MCF 10A (cell line): ENCODE measurements at regions not wholly inside any gene's neighbourhood (a gene's known extent, or its start where the extent isn't known, plus 50 kb on each side); places are given as distances from the start of the nearest gene placed in this dataset.

Experiments used
- BruUV-seq: library from RNA; stranded (reverse); fragments of 400-500 nt; replicated peaks from 2 replicates; lab custom pipeline; 2021; lab: Mats Ljungman, UMichigan
- CTCF ChIA-PET: fragments of 300-600 bp; sonication (Branson Sonifier 250); formaldehyde crosslinking; extraction: SDS; loops from one replicate; lab custom pipeline; 2021; ENCODE audit warnings: antibody characterized with exemption, inconsistent platforms; lab: Yijun Ruan, JAX
- POLR2A ChIA-PET: fragments of 300-600, 350-650 bp; sonication (Branson Sonifier 250); formaldehyde crosslinking; extraction: SDS; loops from one replicate; lab custom pipeline; 2020; ENCODE audit warnings: antibody characterized with exemption, inconsistent platforms; lab: Yijun Ruan, JAX
- DNase-seq: peaks from one replicate; pipeline ENCODE4 v3.0.0-alpha.2; 2018; ENCODE audit not compliant: unreplicated experiment
- H3K27ac Mint-ChIP-seq: one replicate; pipeline ENCODE4 v1.8.0; 2022; ENCODE audit warnings: mild to moderate bottlenecking, low read depth, mixed read lengths; ENCODE audit not compliant: unreplicated experiment
- H3K27me3 Mint-ChIP-seq: one replicate; pipeline ENCODE4 v1.8.0; 2022; ENCODE audit warnings: mixed read lengths; ENCODE audit not compliant: insufficient read depth, unreplicated experiment
- H3K36me3 Mint-ChIP-seq: one replicate; pipeline ENCODE4 v1.8.0; 2022; ENCODE audit warnings: mild to moderate bottlenecking, moderate library complexity, mixed read lengths; ENCODE audit not compliant: insufficient read depth, unreplicated experiment
- H3K4me1 Mint-ChIP-seq: one replicate; pipeline ENCODE4 v1.8.0; 2022; ENCODE audit warnings: mixed read lengths; ENCODE audit not compliant: insufficient read depth, unreplicated experiment
- H3K4me3 Mint-ChIP-seq: one replicate; pipeline ENCODE4 v1.8.0; 2022; ENCODE audit warnings: mild to moderate bottlenecking, moderate library complexity, mixed read lengths; ENCODE audit not compliant: unreplicated experiment
- H3K9me3 Mint-ChIP-seq: one replicate; pipeline ENCODE4 v1.8.0; 2022; ENCODE audit warnings: mixed read lengths; ENCODE audit not compliant: unreplicated experiment
- CTCF ChIP-seq: fragments of 200-600 bp; IDR thresholded peaks from one replicate; pipeline ENCODE4 v1.8.0; 2022; ENCODE audit warnings: antibody characterized with exemption, mild to moderate bottlenecking; ENCODE audit not compliant: unreplicated experiment
- intact Hi-C: fragments of 100-400 bp; cut with micrococcal nuclease; formaldehyde crosslinking; loops from 2 replicates; pipeline ENCODE4 v1.14.1; 2022

- peaks cover 61% of the 10 kb centered on the region for H3K4me1 Mint-ChIP-seq
- peaks cover 17% of the 10 kb centered on the region for H3K36me3 Mint-ChIP-seq
These were observed 280.1 kb downstream of the PTPRC start for GRCh38 chr1:198918920-198919319.

GRCh38 chr1:198919667-198920398 is 281.0 kb downstream of the PTPRC start:
- H3K9me3 Mint-ChIP-seq, result no peaks in the 10 kb centered on the region
- peak overlapping the region; percentile 68 for H3K4me3 Mint-ChIP-seq
- peak overlapping the region; percentile 94 for H3K27ac Mint-ChIP-seq
- intact Hi-C loops, result loop anchor here (5.0 kb wide), 1 partner anchor 43 kb away; no protein-coding TSS in a partner anchor
- DNase-seq, result peak; percentile 77
- BruUV-seq, result no TSS peak
- ChIA-PET POLR2A (interaction anchor here (1.2 to 10.8 kb wide), 7 partner anchors 9 to 51 kb away, joined by 3 to 336 read pairs (median 7); no protein-coding TSS in a partner anchor), CTCF (interaction anchor here (1.2 to 8.6 kb wide), 4 partner anchors 10 to 144 kb away, joined by 3 to 65 read pairs (median 20); no protein-coding TSS in a partner anchor)
- peaks cover 58% of the 10 kb centered on the region for H3K4me1 Mint-ChIP-seq
- H3K36me3 Mint-ChIP-seq, result peaks cover 16% of the 10 kb centered on the region
- no peak for TF ChIP-seq CTCF
- no peaks in the 10 kb centered on the region for H3K27me3 Mint-ChIP-seq

More at GRCh38 chr1:198918920-198919319, 280.1 kb downstream of the PTPRC start:
- peak; percentile 52 for DNase-seq
- H3K27me3 Mint-ChIP-seq, result no peaks in the 10 kb centered on the region
- no peak for TF ChIP-seq CTCF
- peak overlapping the region; percentile 68 for H3K4me3 Mint-ChIP-seq
- POLR2A ChIA-PET, result interaction anchor here (0.5 to 10.8 kb wide), 11 partner anchors 9 to 989 kb away, joined by 3 to 336 read pairs (median 4); no protein-coding TSS in a partner anchor
- H3K9me3 Mint-ChIP-seq, result no peaks in the 10 kb centered on the region
- CTCF ChIA-PET, result interaction anchor here (0.8 to 8.6 kb wide), 6 partner anchors 12 to 1591 kb away, joined by 3 to 65 read pairs (median 4); no protein-coding TSS in a partner anchor
- peak overlapping the region; percentile 94 for H3K27ac Mint-ChIP-seq
- intact Hi-C loops, result loop anchor here (5.0 kb wide), 1 partner anchor 42 kb away; no protein-coding TSS in a partner anchor
- BruUV-seq, result no TSS peak

- POLR2A ChIA-PET, result interaction anchor here (0.6 to 10.8 kb wide), 7 partner anchors 12 to 766 kb away, joined by 3 to 336 read pairs (median 3); partner anchors contain the start of gene NEK7
- intact Hi-C loops, result no loop called here
- no peaks in the 10 kb centered on the region for H3K9me3 Mint-ChIP-seq
- peaks cover 43% of the 10 kb centered on the region for H3K4me1 Mint-ChIP-seq
- TF ChIP-seq CTCF, result no peak
- BruUV-seq, result no TSS peak
- H3K36me3 Mint-ChIP-seq, result peaks cover 21% of the 10 kb centered on the region
- H3K27me3 Mint-ChIP-seq, result no peaks in the 10 kb centered on the region
- CTCF ChIA-PET, result interaction anchor here (0.6 to 8.6 kb wide), 4 partner anchors 9 to 625 kb away, joined by 3 to 65 read pairs (median 4); no protein-coding TSS in a partner anchor
- no peak overlapping the region for H3K4me3 Mint-ChIP-seq
- no peak for DNase-seq
- peak overlapping the region; percentile 43 for H3K27ac Mint-ChIP-seq
These were observed 284.0 kb downstream of the PTPRC start for GRCh38 chr1:198922638-198923430.
